HFFc6 (cell line): ENCODE measurements at regions not wholly inside any gene's neighbourhood (a gene's known extent, or its start where the extent isn't known, plus 50 kb on each side); places are given as distances from the start of the nearest gene placed in this dataset.

Experiments used
- DNase-seq: peaks from one replicate; pipeline ENCODE4 v3.0.0-alpha.2; 2018
- H3K27ac Mint-ChIP-seq: 2 replicates; pipeline ENCODE4 v1.8.0; 2020; ENCODE audit warnings: mild to moderate bottlenecking, mixed read lengths
- H3K27me3 Mint-ChIP-seq: 2 replicates; pipeline ENCODE4 v1.8.0; 2021; ENCODE audit warnings: mild to moderate bottlenecking, moderate library complexity, mixed read lengths; ENCODE audit not compliant: insufficient read depth
- H3K36me3 Mint-ChIP-seq: 2 replicates; pipeline ENCODE4 v1.8.0; 2021; ENCODE audit warnings: low read depth, mixed read lengths
- H3K4me1 Mint-ChIP-seq: 2 replicates; pipeline ENCODE4 v1.8.0; 2020; ENCODE audit warnings: low read depth, mixed read lengths
- H3K4me3 Mint-ChIP-seq: 2 replicates; pipeline ENCODE4 v1.8.0; 2020; ENCODE audit warnings: mild to moderate bottlenecking, moderate library complexity, mixed read lengths
- H3K9me3 Mint-ChIP-seq: 2 replicates; pipeline ENCODE4 v1.8.0; 2020; ENCODE audit warnings: mild to moderate bottlenecking, mixed read lengths
- CTCF ChIP-seq: fragments of 200-600 bp; sonication (generic); IDR thresholded peaks from 2 replicates; pipeline ENCODE4 v1.5.0; 2021; ENCODE audit warnings: antibody characterized with exemption, mild to moderate bottlenecking

GRCh38 chr4:125727931-125728330, 413.2 kb downstream of the FAT4 start:
- TF ChIP-seq CTCF, result no peak
- Mint-ChIP-seq H3K9me3 (no peaks in the 10 kb centered on the region), H3K36me3 (no peaks in the 10 kb centered on the region), H3K4me1 (peaks cover 40% of the 10 kb centered on the region), H3K27ac (peak overlapping the region; percentile 85), H3K27me3 (no peaks in the 10 kb centered on the region; the same call in 1 of the 2 replicates), H3K4me3 (peak overlapping the region; percentile 50; the same call in 1 of the 2 replicates)
- DNase-seq, result no peak

- Mint-ChIP-seq H3K27me3 (no peaks in the 10 kb centered on the region; the same call in 1 of the 2 replicates), H3K36me3 (no peaks in the 10 kb centered on the region), H3K4me1 (peaks cover 46% of the 10 kb centered on the region), H3K4me3 (peak overlapping the region; percentile 50), H3K9me3 (no peaks in the 10 kb centered on the region), H3K27ac (peak overlapping the region; percentile 85)
- DNase-seq, result peak; percentile 96
- no peak for TF ChIP-seq CTCF
Observed at GRCh38 chr4:125728568-125728967, 413.8 kb downstream of the FAT4 start.

DNA sequence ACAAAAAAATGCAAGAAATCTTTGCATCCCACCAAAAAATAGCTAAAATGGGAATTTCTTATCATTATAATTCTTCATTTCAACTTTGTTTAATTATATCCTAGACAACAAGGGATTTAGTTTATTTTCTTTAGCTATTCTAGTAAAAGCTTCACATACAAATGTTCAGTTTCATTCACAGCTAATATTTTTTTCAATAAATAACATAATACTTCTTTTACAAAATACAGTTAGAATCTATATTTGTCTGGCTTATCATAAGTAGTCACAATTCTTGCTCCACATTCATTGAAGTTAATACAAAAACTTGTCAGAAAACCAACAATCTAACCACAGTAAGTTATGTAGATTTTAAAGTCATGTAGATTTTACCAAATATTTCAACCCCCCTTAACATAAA, 414.4 kb downstream of the FAT4 start:
- Mint-ChIP-seq H3K4me1 (peaks cover 52% of the 10 kb centered on the region), H3K9me3 (no peaks in the 10 kb centered on the region), H3K4me3 (peak overlapping the region; percentile 46; the same call in 1 of the 2 replicates), H3K36me3 (no peaks in the 10 kb centered on the region), H3K27me3 (no peaks in the 10 kb centered on the region; the same call in 1 of the 2 replicates), H3K27ac (peak overlapping the region; percentile 85)
- TF ChIP-seq CTCF, result no peak
- DNase-seq, result no peak

DNA sequence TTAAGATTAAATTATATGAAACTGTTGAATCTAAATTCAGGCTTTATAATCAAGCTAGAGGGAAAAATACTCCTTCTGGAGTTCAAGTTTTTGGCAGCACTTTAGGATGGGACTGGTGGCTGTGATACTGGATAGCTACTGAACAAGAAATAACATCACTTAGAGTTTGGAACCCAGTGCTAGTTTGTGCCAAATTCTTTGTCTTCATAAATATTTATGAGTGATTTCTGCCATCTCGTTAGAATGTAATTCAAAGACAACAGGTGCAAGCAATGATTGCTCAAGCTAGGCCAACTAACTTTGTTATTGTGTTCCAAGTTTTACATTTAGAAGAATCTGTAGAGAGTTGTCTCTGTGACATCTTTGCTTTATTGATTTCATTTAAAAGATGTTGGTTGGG, 417.9 kb downstream of the FAT4 start:
- H3K27me3 Mint-ChIP-seq, result no peaks in the 10 kb centered on the region
- DNase-seq, result no peak
- no peak overlapping the region for H3K4me3 Mint-ChIP-seq
- H3K36me3 Mint-ChIP-seq, result peaks cover 10% of the 10 kb centered on the region
- no peak for TF ChIP-seq CTCF
- H3K9me3 Mint-ChIP-seq, result no peaks in the 10 kb centered on the region
- no peak overlapping the region for H3K27ac Mint-ChIP-seq
- peaks cover 78% of the 10 kb centered on the region for H3K4me1 Mint-ChIP-seq

DNA sequence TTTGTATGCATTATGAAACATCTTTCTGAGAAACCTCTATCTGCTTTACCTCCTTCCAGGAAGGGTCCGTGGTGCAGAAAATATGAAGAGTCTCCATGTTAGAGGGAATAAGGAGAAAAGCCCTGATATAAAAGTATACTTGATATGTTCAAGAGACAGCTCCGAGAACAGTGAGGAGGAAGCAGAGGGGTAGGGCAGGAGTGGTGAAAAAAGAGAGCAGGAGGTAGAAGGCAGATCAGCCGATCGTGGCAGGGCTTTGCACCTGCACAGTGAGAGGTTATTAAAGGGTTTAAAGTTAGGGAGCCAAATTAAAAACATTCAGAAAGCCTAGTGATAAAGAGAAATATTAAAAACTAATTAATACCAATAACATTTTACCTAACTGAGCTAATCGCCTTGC, 419.7 kb downstream of the FAT4 start:
- Mint-ChIP-seq H3K27me3 (no peaks in the 10 kb centered on the region), H3K9me3 (no peaks in the 10 kb centered on the region), H3K27ac (peak overlapping the region; percentile 42; the same call in 1 of the 2 replicates), H3K36me3 (peaks cover 10% of the 10 kb centered on the region), H3K4me3 (no peak overlapping the region), H3K4me1 (peaks cover 69% of the 10 kb centered on the region)
- no peak for TF ChIP-seq CTCF
- no peak for DNase-seq

DNA sequence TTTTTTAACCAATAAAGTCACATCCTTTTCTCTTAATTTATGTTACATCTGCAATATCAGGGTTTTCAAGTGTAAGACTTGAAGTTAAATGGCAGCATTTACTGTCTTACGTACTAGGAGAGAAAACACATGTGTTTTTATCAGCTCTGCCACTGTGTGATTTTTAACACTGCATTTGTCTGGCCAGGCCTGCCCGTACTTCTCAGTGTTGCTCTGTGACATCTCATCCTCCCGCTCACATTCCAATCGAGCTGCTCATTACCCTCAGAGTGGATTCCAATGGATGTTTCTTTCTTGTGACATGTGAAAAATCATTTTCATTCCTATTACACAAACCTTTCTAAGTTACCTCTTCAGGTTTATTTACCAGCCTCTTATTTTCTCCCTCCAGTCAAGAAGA, 420.3 kb downstream of the FAT4 start:
- Mint-ChIP-seq H3K4me1 (peaks cover 69% of the 10 kb centered on the region), H3K36me3 (peaks cover 10% of the 10 kb centered on the region), H3K27ac (peak overlapping the region; percentile 69), H3K9me3 (no peaks in the 10 kb centered on the region), H3K27me3 (no peaks in the 10 kb centered on the region), H3K4me3 (peak overlapping the region; percentile 47; the same call in 1 of the 2 replicates)
- DNase-seq, result peak; percentile 72
- TF ChIP-seq CTCF, result no peak
